RWPE2 (cell line): ENCODE measurements at regions not wholly inside any gene's neighbourhood (a gene's known extent, or its start where the extent isn't known, plus 50 kb on each side); places are given as distances from the start of the nearest gene placed in this dataset.

Experiments used
- ATAC-seq: fragments of 200-7000 bp; cut with Tn5 transposase; 3 replicates; pipeline ENCODE4 v1.9.1; 2021; ENCODE audit warnings: low read depth
- DNase-seq: peaks from one replicate; pipeline ENCODE4 v3.0.0-alpha.2; 2020; ENCODE audit warnings: low spot score
- H3K27ac ChIP-seq: fragments of 450-650 bp; 2 replicates; pipeline ENCODE4 v1.5.1; 2017; ENCODE audit warnings: mild to moderate bottlenecking; ENCODE audit not compliant: poor library complexity, severe bottlenecking
- H3K27me3 ChIP-seq: fragments of 250-450 bp; sonication (Bioruptor Pico); 2 replicates; pipeline ENCODE4 v1.5.1; 2021; ENCODE audit warnings: mild to moderate bottlenecking, moderate library complexity; ENCODE audit not compliant: insufficient read depth, poor library complexity, severe bottlenecking
- H3K36me3 ChIP-seq: fragments of 250-450 bp; sonication (Bioruptor Pico); 2 replicates; pipeline ENCODE4 v1.5.1; 2020; ENCODE audit warnings: low read depth, mild to moderate bottlenecking, moderate library complexity
- H3K4me1 ChIP-seq: fragments of 250-450 bp; sonication (Bioruptor Pico); 2 replicates; pipeline ENCODE4 v1.5.1; 2021; ENCODE audit warnings: mild to moderate bottlenecking, moderate library complexity; ENCODE audit not compliant: insufficient read depth, poor library complexity, severe bottlenecking
- H3K4me3 ChIP-seq: fragments of 250-450 bp; sonication (Bioruptor Pico); 2 replicates; pipeline ENCODE4 v1.5.1; 2021; ENCODE audit warnings: mild to moderate bottlenecking, moderate library complexity; ENCODE audit not compliant: severe bottlenecking
- H3K9me3 ChIP-seq: fragments of 250-450 bp; sonication (Bioruptor Pico); 2 replicates; pipeline ENCODE4 v1.5.1; 2021; ENCODE audit warnings: mild to moderate bottlenecking, moderate library complexity; ENCODE audit not compliant: severe bottlenecking
- CTCF ChIP-seq: fragments of 450-650 bp; IDR thresholded peaks from one replicate; pipeline ENCODE4 v1.5.1; 2017; ENCODE audit warnings: mild to moderate bottlenecking, moderate library complexity; ENCODE audit not compliant: poor library complexity, severe bottlenecking

DNA sequence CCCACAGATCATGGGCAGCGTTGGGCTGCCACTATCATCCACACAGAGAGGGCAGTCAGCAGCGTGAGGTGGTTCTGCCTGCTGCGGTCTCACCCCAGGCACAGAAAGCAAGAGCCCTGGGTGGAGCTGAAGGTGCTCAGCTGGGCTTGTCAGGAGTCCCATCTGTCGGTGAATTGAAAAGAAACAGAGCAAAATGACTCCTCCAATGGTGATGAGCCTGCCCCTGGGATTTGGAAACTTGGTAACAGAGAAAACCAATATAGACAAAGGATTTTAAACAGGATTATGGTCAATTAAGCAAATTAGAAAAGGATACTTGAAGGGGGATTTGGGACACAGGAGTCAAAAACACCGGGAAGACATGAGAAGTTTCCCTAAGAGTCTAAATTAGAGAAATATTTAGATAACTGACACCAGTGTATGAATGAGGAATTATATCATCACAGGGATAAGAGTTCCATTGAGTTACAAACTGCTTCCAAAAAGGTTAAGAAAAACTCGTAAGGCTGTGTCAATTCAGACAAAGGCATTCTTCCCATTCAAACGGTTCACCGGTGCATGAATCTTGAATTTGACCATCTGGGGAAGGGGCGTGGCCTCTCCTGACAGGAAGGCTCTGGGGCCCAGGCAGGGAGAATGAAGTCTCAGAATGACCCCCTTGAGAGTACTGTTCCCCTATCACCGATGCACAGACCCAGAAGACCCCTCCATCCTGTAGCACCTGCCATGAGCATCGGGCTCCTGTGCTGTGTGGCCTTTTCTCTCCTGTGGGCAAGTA lies 70.0 kb upstream of the PRSS58 start:
- DNase-seq (no peak), ATAC-seq (no peak)
- H3K9me3 ChIP-seq, result no peaks in the 10 kb centered on the region
- no peaks in the 10 kb centered on the region for H3K4me1 ChIP-seq
- H3K27ac ChIP-seq, result no peak overlapping the region
- H3K27me3 ChIP-seq, result no peaks in the 10 kb centered on the region
- H3K36me3 ChIP-seq, result no peaks in the 10 kb centered on the region
- H3K4me3 ChIP-seq, result no peak overlapping the region
- no peak for TF ChIP-seq CTCF

DNA sequence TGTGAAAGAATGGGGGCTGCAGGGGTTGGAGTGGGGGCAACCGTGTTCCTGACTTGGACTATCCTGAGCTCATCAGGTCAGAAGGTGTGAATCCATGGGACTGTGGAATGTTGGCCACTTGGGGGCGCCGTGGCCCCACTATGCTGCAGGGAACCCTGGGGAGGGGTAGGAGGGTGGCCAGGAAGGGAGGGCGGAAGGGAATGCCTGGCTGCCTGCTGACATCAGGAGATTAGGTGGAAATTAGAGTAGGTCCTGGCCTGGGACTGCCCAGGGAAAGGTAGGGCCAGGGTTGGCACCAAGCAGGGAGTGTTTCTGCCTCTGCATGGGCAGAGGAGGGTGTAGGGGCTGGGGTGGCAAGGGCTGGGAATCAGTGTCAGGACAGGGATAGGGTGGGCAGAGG lies 65.8 kb upstream of the PRSS58 start:
- no peaks in the 10 kb centered on the region for H3K9me3 ChIP-seq
- ATAC-seq (peak; percentile 36; the same call in 2 of the 3 replicates), DNase-seq (no peak)
- TF ChIP-seq CTCF, result peak; percentile 10
- no peaks in the 10 kb centered on the region for H3K36me3 ChIP-seq
- no peaks in the 10 kb centered on the region for H3K27me3 ChIP-seq
- no peak overlapping the region for H3K4me3 ChIP-seq
- H3K27ac ChIP-seq, result no peak overlapping the region
- no peaks in the 10 kb centered on the region for H3K4me1 ChIP-seq

DNA sequence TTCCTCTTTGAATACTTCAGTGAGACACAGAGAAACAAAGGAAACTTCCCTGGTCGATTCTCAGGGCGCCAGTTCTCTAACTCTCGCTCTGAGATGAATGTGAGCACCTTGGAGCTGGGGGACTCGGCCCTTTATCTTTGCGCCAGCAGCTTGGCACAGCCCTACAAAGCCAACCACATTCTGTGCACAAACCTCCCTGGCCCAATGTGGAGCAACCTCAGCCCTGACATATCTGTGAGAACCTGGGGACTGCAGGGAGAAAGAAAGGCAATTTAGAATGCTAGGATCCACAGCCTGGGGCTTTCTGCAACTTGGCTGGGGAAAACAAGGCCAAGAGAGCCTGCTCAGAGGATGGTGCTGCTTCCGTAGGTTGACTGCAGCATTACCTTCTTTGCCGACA lies 63.5 kb upstream of the PRSS58 start:
- Histone ChIP-seq H3K4me1 (no peaks in the 10 kb centered on the region), H3K9me3 (no peaks in the 10 kb centered on the region), H3K4me3 (no peak overlapping the region), H3K27me3 (no peaks in the 10 kb centered on the region), H3K36me3 (no peaks in the 10 kb centered on the region), H3K27ac (no peak overlapping the region)
- TF ChIP-seq CTCF, result no peak
- DNase-seq (no peak), ATAC-seq (no peak)

DNA sequence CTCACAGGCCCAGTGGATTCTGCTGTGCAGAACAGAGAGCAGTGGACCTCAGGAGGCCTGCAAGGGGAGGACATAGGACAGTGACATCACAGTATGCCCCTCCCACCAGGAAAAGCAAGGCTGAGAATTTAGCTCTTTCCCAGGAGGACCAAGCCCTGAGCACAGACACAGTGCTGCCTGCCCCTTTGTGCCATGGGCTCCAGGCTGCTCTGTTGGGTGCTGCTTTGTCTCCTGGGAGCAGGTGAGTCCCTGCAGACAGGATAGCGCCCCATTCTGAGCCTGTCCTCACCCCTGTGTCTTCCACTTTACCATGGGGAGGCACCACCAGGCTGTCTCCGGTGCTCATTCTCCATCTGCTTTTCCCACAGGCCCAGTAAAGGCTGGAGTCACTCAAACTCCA lies 63.0 kb upstream of the PRSS58 start:
- no peak for DNase-seq
- Histone ChIP-seq H3K36me3 (no peaks in the 10 kb centered on the region), H3K9me3 (no peaks in the 10 kb centered on the region), H3K27ac (no peak overlapping the region), H3K4me1 (no peaks in the 10 kb centered on the region), H3K4me3 (no peak overlapping the region), H3K27me3 (no peaks in the 10 kb centered on the region)
- TF ChIP-seq CTCF, result no peak
- ATAC-seq, result no peak

DNA sequence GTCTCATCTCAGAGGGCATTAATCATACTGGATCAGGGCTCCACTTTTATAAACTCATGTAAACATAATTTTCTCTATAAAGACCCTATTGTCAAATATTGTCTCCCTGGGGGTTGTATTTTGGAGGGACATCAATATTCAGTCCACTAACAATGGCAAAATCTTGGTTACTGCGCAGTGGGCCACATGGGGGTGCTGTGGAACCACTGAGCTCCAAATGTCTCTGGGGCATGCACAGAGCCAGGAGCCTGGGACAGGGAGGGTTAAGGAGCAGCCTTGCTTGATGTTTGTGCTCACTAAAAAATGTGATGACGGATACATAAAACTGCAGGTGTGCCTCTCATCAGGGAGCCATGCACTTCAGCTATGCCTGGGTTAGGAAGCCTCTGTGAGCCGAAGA lies 62.1 kb upstream of the PRSS58 start:
- DNase-seq (no peak), ATAC-seq (peak; percentile 17; the same call in 1 of the 3 replicates)
- H3K27me3 ChIP-seq, result no peaks in the 10 kb centered on the region
- H3K4me1 ChIP-seq, result no peaks in the 10 kb centered on the region
- peak; percentile 27 for TF ChIP-seq CTCF
- H3K9me3 ChIP-seq, result no peaks in the 10 kb centered on the region
- H3K36me3 ChIP-seq, result no peaks in the 10 kb centered on the region
- no peak overlapping the region for H3K4me3 ChIP-seq
- H3K27ac ChIP-seq, result no peak overlapping the region
